ENCODE measurements at regions not wholly inside any gene's neighbourhood (a gene's known extent, or its start where the extent isn't known, plus 50 kb on each side); places are given as distances from the start of the nearest gene placed in this dataset.

DNA sequence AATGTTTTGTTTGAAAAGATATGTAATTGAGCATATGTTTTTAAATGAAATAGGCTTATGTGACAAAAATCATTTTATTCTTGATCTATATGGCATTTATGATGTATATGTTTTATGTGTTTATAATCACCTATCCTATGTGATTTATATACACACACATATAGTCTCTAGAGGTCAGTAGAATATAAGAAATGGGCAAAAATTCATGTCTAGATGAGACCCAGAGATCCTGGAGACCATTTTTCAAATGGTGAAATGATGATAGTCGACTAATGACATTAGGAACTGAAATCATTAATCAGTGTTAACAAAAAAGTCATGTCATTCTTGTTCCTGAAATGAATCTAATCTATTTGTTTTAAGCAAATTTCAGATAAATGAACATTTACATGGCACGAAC lies 709.2 kb upstream of the WWC1 start:
- DNase-seq: no peak
- no peak overlapping the region for H3K27ac ChIP-seq
- H3K36me3 ChIP-seq: no peaks in the 10 kb centered on the region
- WGBS, 2 donors (ENCODE audit: low coverage in 1 of 2): 57 to 68% methylated on average over 2 of the region's 2 CpGs
- TF ChIP-seq CTCF (IDR thresholded peaks at IDR 0.05) (no peak), EP300 (IDR thresholded peaks at IDR 0.05; ENCODE audit: low read depth) (no peak), POLR2AphosphoS5 (IDR thresholded peaks at IDR 0.05) (no peak), POLR2A (IDR thresholded peaks at IDR 0.05) (no peak)
- no peaks in the 10 kb centered on the region for H3K27me3 ChIP-seq
- H3K9me3 ChIP-seq: no peaks in the 10 kb centered on the region
- intact Hi-C loops (cut with DNase I; ENCODE audit: low total_unique reads) (no loop called here), in situ Hi-C loops (cut with MboI; ENCODE audit: low pct_ligation_motif_present in 1 of 4, low pct_unique_long_range_greater_than_20kb in 1 of 4, low sequenced_read_pairs in 3 of 4) (no loop called here)
- no peaks in the 10 kb centered on the region for H3K4me1 ChIP-seq
- no peak overlapping the region for H3K4me3 ChIP-seq

DNA sequence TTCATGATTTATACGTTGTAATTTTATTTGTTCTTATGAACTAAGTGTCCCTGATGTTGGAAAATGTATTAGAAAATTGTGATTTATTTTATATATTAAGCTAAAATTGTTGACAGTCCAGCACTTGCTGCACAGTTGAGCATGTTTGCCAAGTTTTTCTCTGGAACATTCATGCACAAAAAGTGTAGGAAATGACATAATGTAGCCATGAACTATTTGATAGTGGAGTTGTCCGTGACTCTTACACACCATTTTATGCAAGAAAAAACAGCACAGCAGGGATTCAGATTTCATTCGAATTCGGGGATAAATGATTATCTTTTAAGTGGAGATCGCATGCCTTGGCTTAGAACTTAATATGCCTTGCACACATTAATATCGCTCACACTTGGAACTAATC lies 708.6 kb upstream of the WWC1 start:
- Histone ChIP-seq H3K4me1 (no peaks in the 10 kb centered on the region), H3K4me3 (no peak overlapping the region), H3K27ac (no peak overlapping the region), H3K9me3 (no peaks in the 10 kb centered on the region), H3K27me3 (no peaks in the 10 kb centered on the region), H3K36me3 (no peaks in the 10 kb centered on the region)
- intact Hi-C loops (cut with DNase I; ENCODE audit: low total_unique reads): no loop called here
- 69 to 71% methylated on average over 6 of the region's 6 CpGs for WGBS, 2 donors (ENCODE audit: low coverage in 1 of 2)
- no peak for DNase-seq
- in situ Hi-C loops (cut with MboI; ENCODE audit: low pct_ligation_motif_present in 1 of 4, low pct_unique_long_range_greater_than_20kb in 1 of 4, low sequenced_read_pairs in 3 of 4): no loop called here
- TF ChIP-seq CTCF (IDR thresholded peaks at IDR 0.05) (no peak), POLR2AphosphoS5 (IDR thresholded peaks at IDR 0.05) (no peak), EP300 (IDR thresholded peaks at IDR 0.05; ENCODE audit: low read depth) (no peak), POLR2A (IDR thresholded peaks at IDR 0.05) (no peak)

DNA sequence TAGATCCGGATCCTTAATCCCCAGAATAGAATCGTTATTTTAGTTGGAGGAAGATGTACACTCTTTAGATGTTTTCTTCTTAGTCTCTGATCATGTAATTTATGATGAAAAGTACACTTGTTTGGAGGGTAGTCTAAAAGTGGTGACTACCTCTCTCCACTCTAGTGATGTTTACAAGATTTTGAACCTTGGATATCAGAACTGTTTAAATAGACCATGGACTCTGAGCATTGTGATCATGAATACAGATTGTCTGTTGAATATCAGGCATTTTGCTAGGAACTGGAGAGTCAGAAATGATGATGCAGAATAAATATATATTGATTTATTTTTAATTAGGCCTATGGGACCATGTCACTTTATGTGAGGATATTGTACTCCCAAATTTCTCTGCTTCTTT lies 706.3 kb upstream of the WWC1 start:
- no peak for DNase-seq
- in situ Hi-C loops (cut with MboI; ENCODE audit: low pct_ligation_motif_present in 1 of 4, low pct_unique_long_range_greater_than_20kb in 1 of 4, low sequenced_read_pairs in 3 of 4): no loop called here
- H3K4me1 ChIP-seq: no peaks in the 10 kb centered on the region
- H3K4me3 ChIP-seq: no peak overlapping the region
- no peak for TF ChIP-seq POLR2AphosphoS5 (IDR thresholded peaks at IDR 0.05)
- no peak for TF ChIP-seq EP300 (IDR thresholded peaks at IDR 0.05; ENCODE audit: low read depth)
- TF ChIP-seq CTCF (IDR thresholded peaks at IDR 0.05): no peak
- no peak for TF ChIP-seq POLR2A (IDR thresholded peaks at IDR 0.05)
- no peaks in the 10 kb centered on the region for H3K36me3 ChIP-seq
- no peak overlapping the region for H3K27ac ChIP-seq
- WGBS, 2 donors (ENCODE audit: low coverage in 1 of 2): 77 to 85% methylated on average over 2 of the region's 2 CpGs
- H3K27me3 ChIP-seq: no peaks in the 10 kb centered on the region
- intact Hi-C loops (cut with DNase I; ENCODE audit: low total_unique reads): no loop called here
- H3K9me3 ChIP-seq: no peaks in the 10 kb centered on the region

DNA sequence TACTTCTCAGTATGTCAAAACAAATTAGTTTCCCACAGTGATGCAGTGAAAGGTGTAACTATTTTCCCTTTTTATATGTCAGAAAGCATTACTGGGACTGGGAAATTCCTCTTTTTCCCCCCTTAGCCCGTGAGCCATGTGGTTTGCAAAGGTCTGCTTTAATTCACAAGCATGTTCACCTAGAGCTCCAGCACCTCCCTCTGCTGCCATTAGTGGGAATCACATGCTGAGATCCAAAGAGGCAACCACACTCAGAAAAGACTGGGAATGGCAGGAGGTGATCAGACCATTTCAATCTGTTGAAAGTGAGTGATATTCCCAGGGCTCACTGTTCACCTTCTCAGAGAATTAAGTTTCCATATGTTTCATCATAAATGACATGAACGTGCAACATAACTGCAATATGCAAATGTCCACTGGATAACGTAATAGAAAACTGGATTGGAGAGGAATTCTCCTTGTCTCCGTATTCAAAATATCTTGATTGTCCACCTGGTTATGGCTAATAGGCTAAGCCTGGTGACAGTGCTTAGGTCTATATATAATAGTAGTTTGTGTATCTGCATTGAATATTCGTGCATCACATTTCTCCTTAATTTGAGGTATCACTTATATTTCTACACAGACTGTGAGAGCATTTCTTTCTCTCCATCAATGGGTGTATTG lies 703.5 kb upstream of the WWC1 start:
- no peak for DNase-seq
- TF ChIP-seq CTCF (IDR thresholded peaks at IDR 0.05): peak in 2 of 5 experiments; percentile 21 to 25
- no peak for TF ChIP-seq POLR2AphosphoS5 (IDR thresholded peaks at IDR 0.05)
- intact Hi-C loops (cut with DNase I; ENCODE audit: low total_unique reads): no loop called here
- no peaks in the 10 kb centered on the region for H3K4me1 ChIP-seq
- no peak overlapping the region for H3K4me3 ChIP-seq
- H3K9me3 ChIP-seq: no peaks in the 10 kb centered on the region
- WGBS, 2 donors (ENCODE audit: low coverage in 1 of 2): 56 to 60% methylated on average over 3 to 5 of the region's 5 CpGs
- H3K36me3 ChIP-seq: no peaks in the 10 kb centered on the region
- H3K27me3 ChIP-seq: no peaks in the 10 kb centered on the region
- no peak overlapping the region for H3K27ac ChIP-seq
- in situ Hi-C loops (cut with MboI; ENCODE audit: low pct_ligation_motif_present in 1 of 4, low pct_unique_long_range_greater_than_20kb in 1 of 4, low sequenced_read_pairs in 3 of 4): no loop called here

All from transverse colon (tissue), 4 donors.